ENCODE measurements at regions not wholly inside any gene's neighbourhood (a gene's known extent, or its start where the extent isn't known, plus 50 kb on each side); places are given as distances from the start of the nearest gene placed in this dataset.

GRCh38 chr10:78548369-78548768, 514.7 kb downstream of the RPS24 start:
- H3K27ac ChIP-seq = no peak overlapping the region
- TF ChIP-seq CTCF (IDR thresholded peaks at IDR 0.05) = no peak
- H3K27me3 ChIP-seq (replicated peaks; ENCODE audit: insufficient read depth) = no peaks in the 10 kb centered on the region
- H3K4me1 ChIP-seq (ENCODE audit: control insufficient read depth in 1 of 2, low read depth in 2 of 2) = peaks cover 17 to 37% of the 10 kb centered on the region in 2 donors
- no peak for ATAC-seq (ENCODE audit: insufficient number of reproducible peaks, low FRiP score, low read depth)
- H3K36me3 ChIP-seq = no peaks in the 10 kb centered on the region
- DNase-seq (ENCODE audit: low spot score) = no peak
- H3K9me3 ChIP-seq = no peaks in the 10 kb centered on the region
- no peak overlapping the region for H3K4me3 ChIP-seq

- no peak for ATAC-seq (ENCODE audit: insufficient number of reproducible peaks, low FRiP score, low read depth)
- DNase-seq (ENCODE audit: low spot score) = no peak
- no peak for TF ChIP-seq CTCF (IDR thresholded peaks at IDR 0.05)
- Histone ChIP-seq H3K4me1 (ENCODE audit: control insufficient read depth in 1 of 2, low read depth in 2 of 2) (peaks cover 10 to 28% of the 10 kb centered on the region in 2 donors), H3K27ac (no peak overlapping the region), H3K36me3 (no peaks in the 10 kb centered on the region), H3K9me3 (no peaks in the 10 kb centered on the region), H3K4me3 (no peak overlapping the region), H3K27me3 (replicated peaks; ENCODE audit: insufficient read depth) (no peaks in the 10 kb centered on the region)
Measured at GRCh38 chr10:78549140-78549935, 515.7 kb downstream of the RPS24 start.

- no peaks in the 10 kb centered on the region for H3K36me3 ChIP-seq
- H3K4me3 ChIP-seq = no peak overlapping the region
- no peaks in the 10 kb centered on the region for H3K27me3 ChIP-seq (replicated peaks; ENCODE audit: insufficient read depth)
- H3K4me1 ChIP-seq (ENCODE audit: control insufficient read depth in 1 of 2, low read depth in 2 of 2) = peaks cover 10 to 22% of the 10 kb centered on the region in 2 donors
- TF ChIP-seq CTCF (IDR thresholded peaks at IDR 0.05) = no peak
- no peak for DNase-seq (ENCODE audit: low spot score)
- H3K9me3 ChIP-seq = no peaks in the 10 kb centered on the region
- H3K27ac ChIP-seq = no peak overlapping the region
- no peak for ATAC-seq (ENCODE audit: insufficient number of reproducible peaks, low FRiP score, low read depth)
Measured at GRCh38 chr10:78550090-78550489, 516.4 kb downstream of the RPS24 start.

GRCh38 chr10:78550716-78551115, 517.1 kb downstream of the RPS24 start:
- H3K27me3 ChIP-seq (replicated peaks; ENCODE audit: insufficient read depth) = no peaks in the 10 kb centered on the region
- DNase-seq (ENCODE audit: low spot score) = no peak
- H3K4me1 ChIP-seq (ENCODE audit: control insufficient read depth in 1 of 2, low read depth in 2 of 2) = peaks cover 10 to 22% of the 10 kb centered on the region in 2 donors
- peaks cover 1% of the 10 kb centered on the region for H3K9me3 ChIP-seq
- no peaks in the 10 kb centered on the region for H3K36me3 ChIP-seq
- no peak for TF ChIP-seq CTCF (IDR thresholded peaks at IDR 0.05)
- no peak for ATAC-seq (ENCODE audit: insufficient number of reproducible peaks, low FRiP score, low read depth)
- H3K27ac ChIP-seq = no peak overlapping the region
- no peak overlapping the region for H3K4me3 ChIP-seq

- no peak for ATAC-seq (ENCODE audit: insufficient number of reproducible peaks, low FRiP score, low read depth)
- H3K27me3 ChIP-seq (replicated peaks; ENCODE audit: insufficient read depth) = no peaks in the 10 kb centered on the region
- no peak overlapping the region for H3K4me3 ChIP-seq
- no peak for TF ChIP-seq CTCF (IDR thresholded peaks at IDR 0.05)
- H3K4me1 ChIP-seq (ENCODE audit: control insufficient read depth in 1 of 2, low read depth in 2 of 2) = peaks cover 10 to 22% of the 10 kb centered on the region in 2 donors
- H3K27ac ChIP-seq = peak overlapping the region in 1 of 2 donors; percentile 45
- peaks cover 2% of the 10 kb centered on the region for H3K9me3 ChIP-seq
- no peak for DNase-seq (ENCODE audit: low spot score)
- no peaks in the 10 kb centered on the region for H3K36me3 ChIP-seq
Measured at GRCh38 chr10:78551184-78552005, 517.4 kb upstream of the ZMIZ1 start.

All from thoracic aorta (tissue), 2 donors.